Skin epidermis (tissue), 12 donors: ENCODE measurements at regions not wholly inside any gene's neighbourhood (a gene's known extent, or its start where the extent isn't known, plus 50 kb on each side); places are given as distances from the start of the nearest gene placed in this dataset.
"Not testable (repeated sequence)": the region's sequence is repeated elsewhere in the genome, so short reads cannot be mapped to it uniquely, and the experiment has no call there.

ENCODE experiments used
- H3K27ac ChIP-seq, 21 experiments: fragments of 200-600 bp; sonication (generic) in 11 of 21; one replicate each; pipeline ENCODE4 v1.5.0; 2020; ENCODE audit warnings: mild to moderate bottlenecking in 3 of 21, inconsistent platforms in 2 of 21, moderate library complexity in 2 of 21
- H3K4me3 ChIP-seq, 7 experiments: fragments of 200-600 bp; sonication (generic) in 2 of 7; one replicate each; pipeline ENCODE4 v1.5.0; 2020; ENCODE audit warnings: inconsistent platforms in 2 of 7, mild to moderate bottlenecking in 2 of 7, moderate library complexity in 1 of 7

- H3K27ac ChIP-seq = no peak overlapping the region
Measured at GRCh38 chr5:130759061-130759460, 406.0 kb downstream of the HINT1 start.

GRCh38 chr5:130747556-130747955 lies 417.5 kb downstream of the HINT1 start:
- H3K27ac ChIP-seq = no peak overlapping the region
- H3K4me3 ChIP-seq = no peak overlapping the region

More at GRCh38 chr5:130759061-130759460, 406.0 kb downstream of the HINT1 start:
- H3K4me3 ChIP-seq = no peak overlapping the region

- H3K27ac ChIP-seq, H3K4me3 ChIP-seq: not testable (repeated sequence)
Measured at GRCh38 chr5:130746641-130747040, 418.4 kb downstream of the HINT1 start.

DNA sequence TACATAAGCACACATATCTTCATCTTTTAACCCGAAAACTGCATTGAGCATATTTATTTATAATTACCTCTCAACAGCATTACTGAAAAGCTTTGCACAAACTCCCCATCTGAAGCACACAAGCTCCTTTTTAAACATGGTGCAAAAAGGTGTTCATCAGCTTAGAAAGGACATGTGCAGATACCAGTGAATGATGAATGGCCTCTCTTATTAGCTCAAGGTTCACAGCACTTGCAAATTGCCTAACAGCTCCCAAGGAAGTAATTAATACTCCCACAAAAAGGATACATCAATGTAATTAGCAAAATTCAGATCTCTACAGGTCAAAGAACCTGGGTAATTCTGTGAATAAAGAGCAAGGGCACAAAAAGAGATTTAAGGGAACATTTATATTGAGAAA lies 422.0 kb downstream of the HINT1 start:
- no peak overlapping the region for H3K27ac ChIP-seq
- no peak overlapping the region for H3K4me3 ChIP-seq

DNA sequence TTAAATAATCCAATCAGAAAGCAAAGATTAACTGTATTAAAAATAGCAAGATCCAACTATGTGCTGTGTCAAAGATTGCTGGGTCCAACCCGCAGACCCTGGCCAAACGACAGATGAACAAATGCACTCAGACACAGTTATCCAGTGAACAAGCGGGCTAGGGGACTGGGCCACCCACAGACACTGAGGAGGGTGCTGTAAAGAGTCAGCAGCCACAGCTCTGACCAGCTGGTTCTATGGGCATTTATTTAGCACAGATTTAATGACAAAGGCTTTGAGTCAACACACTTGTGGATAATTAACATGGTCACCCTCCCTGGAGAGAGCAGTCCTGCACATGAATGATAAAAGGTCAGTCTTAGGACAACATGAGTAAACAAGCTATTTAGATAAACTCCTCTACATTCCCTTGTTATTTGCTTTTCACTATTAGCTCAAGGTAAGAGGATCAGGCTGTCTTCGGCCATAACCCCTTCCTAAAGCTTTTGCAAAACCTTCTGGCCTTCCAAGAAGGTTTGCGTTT lies 424.9 kb downstream of the HINT1 start:
- no peak overlapping the region for H3K4me3 ChIP-seq
- no peak overlapping the region for H3K27ac ChIP-seq

GRCh38 chr5:130731839-130732238 lies 433.2 kb downstream of the HINT1 start:
- no peak overlapping the region for H3K4me3 ChIP-seq
- no peak overlapping the region for H3K27ac ChIP-seq

- Histone ChIP-seq H3K4me3 (no peak overlapping the region), H3K27ac (no peak overlapping the region)
Measured at GRCh38 chr5:130729541-130729940, 435.5 kb downstream of the HINT1 start.

DNA sequence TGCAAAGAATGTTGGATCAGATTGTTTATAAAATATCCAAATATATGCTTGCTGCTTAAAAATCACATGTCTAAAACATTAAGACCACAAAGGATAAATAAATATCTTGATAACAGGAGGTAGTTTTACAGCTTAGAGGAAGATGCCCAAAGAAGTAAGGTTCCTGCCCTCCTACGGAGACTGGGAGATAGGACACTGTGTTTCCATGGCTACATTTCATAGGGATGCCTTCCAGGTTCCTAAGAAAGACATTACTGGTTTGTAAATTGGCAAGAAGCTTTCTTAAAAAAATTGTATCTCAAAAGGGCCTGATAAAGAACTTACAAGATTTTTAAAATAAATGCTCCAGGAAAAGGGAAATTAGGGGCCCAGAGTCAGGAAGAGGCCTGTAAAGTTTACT lies 437.2 kb downstream of the HINT1 start:
- no peak overlapping the region for H3K27ac ChIP-seq
- H3K4me3 ChIP-seq = no peak overlapping the region

GRCh38 chr5:130724658-130725057 lies 440.4 kb downstream of the HINT1 start:
- Histone ChIP-seq H3K27ac (no peak overlapping the region), H3K4me3 (no peak overlapping the region)

DNA sequence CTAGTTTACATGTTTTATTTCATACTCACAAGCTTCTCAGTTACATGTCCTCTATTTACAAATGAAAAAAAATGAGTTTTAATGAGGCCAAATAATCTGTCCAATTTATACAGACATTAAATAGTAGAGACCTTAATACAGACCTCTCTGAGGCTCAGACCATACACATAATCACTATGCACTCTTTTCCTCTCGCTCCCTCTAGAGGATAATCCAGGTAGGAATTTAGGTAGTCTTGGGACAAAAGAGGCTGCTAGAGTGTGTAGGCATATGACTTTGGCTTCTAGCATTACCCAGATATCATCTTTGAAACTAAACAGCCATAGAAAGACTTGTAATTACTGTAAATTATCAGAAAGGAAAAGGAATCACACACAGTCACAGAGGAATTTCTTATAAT lies 444.7 kb downstream of the HINT1 start:
- Histone ChIP-seq H3K27ac (no peak overlapping the region), H3K4me3 (no peak overlapping the region)

DNA sequence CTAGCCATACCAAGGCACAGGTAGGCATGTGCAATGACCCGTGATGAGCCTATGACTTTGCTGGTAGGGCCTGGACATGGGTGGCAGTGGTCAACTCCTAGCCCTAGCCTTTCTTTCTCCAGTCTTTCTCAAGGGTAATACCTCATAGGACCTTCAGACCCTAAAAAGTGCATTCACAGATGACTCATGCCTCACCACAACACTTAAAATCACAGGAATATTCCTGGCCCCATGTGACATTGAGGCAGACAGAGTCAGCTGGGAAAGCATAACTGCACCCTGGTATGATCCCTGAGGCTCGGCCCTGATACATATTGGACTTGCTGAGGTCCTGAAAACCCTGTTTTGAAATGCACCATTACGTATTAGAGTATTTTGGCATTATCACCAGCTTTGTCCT lies 449.5 kb downstream of the HINT1 start:
- Histone ChIP-seq H3K4me3 (no peak overlapping the region), H3K27ac (no peak overlapping the region)

DNA sequence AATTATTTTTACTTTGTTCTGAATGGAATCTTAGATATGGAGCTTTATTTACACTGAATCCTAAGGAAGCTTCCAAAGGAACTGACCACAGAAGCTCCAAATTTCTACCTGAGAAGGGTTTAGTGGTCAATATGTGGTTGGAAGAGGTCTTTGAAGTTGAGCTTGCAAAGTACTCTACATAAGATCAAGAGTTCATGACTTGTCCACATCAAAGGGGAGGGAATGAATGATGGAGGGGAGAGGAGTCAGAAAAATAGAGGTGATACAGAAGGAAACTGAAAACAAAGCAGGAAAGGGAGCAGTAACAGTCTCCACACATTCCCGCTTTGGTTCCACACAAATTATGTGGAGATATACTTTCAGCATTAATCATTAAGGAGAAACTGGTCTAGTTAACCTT lies 450.9 kb downstream of the HINT1 start:
- Histone ChIP-seq H3K27ac (no peak overlapping the region), H3K4me3 (no peak overlapping the region)

- H3K4me3 ChIP-seq = no peak overlapping the region
- no peak overlapping the region for H3K27ac ChIP-seq
Measured at GRCh38 chr5:130712324-130712723, 452.7 kb downstream of the HINT1 start.

DNA sequence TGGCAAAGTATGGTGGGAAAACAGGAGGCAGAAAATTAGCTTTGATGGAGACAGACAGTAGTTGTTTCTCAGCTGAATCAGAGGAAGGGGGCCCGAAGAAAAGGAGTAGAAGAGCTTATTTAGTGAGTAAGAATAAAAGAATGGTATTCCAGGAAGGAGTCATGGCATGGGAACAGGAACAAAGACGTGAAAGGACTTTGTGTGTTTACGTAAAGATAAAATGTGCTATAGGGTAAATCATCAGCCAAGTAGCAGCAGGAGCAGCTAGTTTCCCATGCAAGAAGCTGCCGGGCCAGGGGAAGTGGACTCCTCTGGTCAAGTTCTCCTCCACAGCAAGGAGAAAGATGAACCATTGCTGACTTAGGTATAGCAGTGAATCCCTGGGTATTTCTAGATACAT lies 454.5 kb downstream of the HINT1 start:
- Histone ChIP-seq H3K27ac (no peak overlapping the region), H3K4me3 (no peak overlapping the region)

DNA sequence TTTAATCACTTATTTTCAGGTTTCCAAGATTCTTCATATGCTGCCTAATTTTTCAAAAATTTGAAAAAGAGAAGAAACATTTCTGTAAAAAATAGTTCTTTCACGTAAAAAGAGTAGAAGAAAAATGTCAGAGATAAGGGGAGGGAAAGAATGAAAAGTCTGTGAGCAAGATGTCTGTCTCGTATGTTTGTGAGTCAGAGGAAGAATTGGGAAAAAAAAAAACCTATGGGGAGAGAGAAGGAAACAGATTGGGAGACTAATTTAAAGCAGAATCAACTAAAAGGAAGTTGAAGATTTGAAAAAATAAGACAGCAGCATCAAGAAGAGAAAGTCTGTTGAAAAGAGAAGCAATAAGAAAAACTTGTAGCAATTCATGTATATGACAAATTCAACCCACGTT lies 456.3 kb downstream of the HINT1 start:
- Histone ChIP-seq H3K4me3 (no peak overlapping the region), H3K27ac (no peak overlapping the region)

DNA sequence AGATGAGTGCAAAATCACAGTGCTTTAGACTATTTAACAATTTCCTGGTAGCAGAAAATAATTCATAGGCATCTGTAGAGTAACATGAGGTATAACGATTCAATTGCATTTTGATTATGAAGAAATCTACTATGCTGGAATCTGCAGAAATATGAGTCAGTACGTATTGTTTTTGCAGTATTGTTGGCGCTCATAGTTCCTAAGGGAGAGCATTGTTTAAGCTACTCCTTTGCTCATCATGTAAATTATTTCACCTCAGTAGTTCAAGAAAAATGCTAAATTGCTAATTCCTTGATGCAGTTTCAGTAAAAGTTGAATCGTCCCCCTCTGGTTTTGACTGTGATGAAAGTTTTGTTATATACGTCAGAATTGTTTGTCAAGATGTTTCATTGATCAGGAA lies 458.4 kb downstream of the HINT1 start:
- Histone ChIP-seq H3K4me3 (no peak overlapping the region), H3K27ac (no peak overlapping the region)

DNA sequence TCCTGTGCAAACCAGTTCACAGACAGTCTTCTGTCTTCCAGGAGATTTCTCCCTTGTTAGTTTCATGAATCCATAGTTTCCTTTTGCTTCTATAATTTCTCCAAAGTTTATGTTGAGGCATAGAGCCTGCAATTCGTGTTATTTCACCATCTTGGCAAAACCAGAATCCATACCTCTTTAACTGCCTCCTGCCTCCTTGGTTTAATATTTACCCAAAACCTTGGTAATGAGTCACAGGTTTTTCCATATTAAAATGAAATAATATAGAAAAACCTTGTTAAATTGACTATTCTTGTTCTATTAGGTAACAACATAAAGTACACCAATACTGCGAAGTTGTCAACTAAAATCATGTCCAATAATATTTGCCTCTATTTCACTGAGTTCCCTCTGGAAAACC lies 459.7 kb downstream of the HINT1 start:
- Histone ChIP-seq H3K27ac (no peak overlapping the region), H3K4me3 (no peak overlapping the region)

DNA sequence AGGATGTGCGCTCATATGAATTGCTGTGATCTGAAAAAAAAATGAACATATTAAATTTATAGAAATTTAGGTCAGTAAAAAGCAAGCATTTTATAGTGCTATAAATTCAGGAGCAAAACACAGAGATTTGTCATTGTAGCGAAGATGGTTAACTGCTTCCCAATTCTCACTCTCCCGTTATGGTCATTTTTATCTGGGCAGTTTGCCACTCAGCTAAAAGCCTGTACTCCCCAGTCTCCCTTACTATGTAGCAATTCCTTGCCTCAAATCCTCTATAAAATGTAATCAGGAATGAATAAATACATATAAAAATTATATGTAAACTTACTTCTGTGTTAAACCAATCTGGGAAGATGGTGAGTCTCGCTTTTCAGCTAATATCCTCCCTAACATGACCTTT lies 471.5 kb downstream of the HINT1 start:
- Histone ChIP-seq H3K4me3 (no peak overlapping the region), H3K27ac (no peak overlapping the region)

DNA sequence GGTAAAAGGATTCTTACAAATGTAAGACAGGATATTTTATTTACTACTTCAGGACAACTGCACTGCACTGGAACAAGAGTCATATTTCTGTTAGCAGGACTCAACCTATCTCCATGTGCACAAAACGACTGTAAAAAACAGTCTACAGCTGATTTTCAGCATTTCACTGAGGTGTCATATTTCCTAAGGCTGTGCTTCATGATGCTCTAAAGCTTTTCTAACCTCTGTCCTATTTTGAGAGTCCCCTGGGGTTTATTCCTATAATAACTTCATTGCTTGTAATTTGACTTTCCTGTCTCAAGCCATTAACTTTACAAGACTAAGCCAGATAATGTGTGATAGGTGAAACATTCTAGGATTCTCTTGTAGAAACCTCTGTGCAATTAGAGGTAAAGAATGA lies 472.3 kb downstream of the HINT1 start:
- H3K4me3 ChIP-seq = no peak overlapping the region

DNA sequence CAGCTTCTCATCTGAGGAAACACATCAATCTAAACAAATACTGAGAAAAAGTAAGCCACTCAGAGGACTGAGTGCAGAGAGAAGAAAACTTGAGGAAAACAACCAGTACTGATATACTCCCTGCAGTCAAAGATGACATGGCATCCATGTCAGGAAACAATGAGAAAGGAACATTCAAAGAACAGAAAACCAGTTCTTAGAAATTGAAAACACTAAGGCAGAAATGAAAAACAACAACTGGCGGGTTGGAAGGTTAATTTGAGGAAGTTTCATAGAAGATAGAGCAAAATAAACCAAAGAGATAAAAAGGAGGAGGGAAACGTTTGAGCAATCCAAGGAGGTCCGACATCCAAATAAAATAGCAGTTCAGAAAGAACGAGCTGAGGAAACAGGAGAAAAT lies 475.2 kb downstream of the HINT1 start:
- Histone ChIP-seq H3K27ac (no peak overlapping the region), H3K4me3 (no peak overlapping the region)

More for the DNA sequence above, 472.3 kb downstream of the HINT1 start:
- H3K27ac ChIP-seq = no peak overlapping the region

DNA sequence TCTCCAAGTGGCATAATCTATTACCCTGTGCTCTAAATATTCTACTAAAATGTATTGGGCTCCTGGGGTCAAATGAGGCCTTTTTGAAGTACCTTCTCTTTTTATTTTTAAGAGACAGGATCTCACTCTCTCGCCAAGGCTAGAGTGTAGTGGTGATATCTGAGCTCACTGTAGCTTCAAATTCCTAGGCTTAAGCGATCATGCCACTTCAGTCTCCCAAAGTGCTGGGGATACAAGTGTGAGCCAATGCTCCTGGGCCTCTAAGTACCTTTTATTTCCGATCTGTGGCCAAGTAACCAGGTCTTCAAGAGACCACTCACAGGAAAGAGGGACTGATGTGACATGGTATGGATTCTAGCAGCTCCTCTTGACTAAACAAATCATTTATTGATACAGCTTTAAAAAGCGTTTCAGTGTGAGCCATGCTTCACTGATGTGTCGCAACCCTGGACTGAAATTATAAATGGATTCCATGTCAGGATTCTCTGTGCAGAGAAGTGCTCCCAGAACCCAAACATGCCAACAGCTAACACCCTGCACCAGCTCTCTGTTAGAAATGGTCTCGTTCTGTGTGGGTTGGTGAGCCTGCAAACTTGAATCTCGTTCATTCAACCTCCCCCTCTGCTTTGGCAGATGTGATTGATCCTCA lies 477.8 kb downstream of the HINT1 start:
- Histone ChIP-seq H3K27ac (no peak overlapping the region), H3K4me3 (no peak overlapping the region)

DNA sequence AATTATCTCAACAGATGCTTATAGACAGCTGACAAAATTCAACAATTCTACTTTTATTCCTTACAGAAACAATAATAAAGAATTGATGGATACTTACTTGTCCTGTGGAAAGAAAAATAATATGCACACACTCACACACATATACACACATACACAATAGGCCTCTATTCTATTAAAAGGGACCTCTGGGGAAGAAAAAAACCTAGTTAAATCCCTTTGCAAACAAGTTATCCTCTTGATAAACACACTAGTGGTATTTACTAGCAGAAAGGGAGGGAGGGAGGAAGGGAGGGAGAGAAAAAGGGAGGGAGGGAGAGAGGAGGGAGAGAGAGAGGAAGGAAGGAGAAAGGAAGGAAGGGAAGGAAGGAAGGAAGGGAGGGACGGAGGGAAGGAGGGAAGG lies 486.4 kb downstream of the HINT1 start:
- Histone ChIP-seq H3K4me3 (no peak overlapping the region), H3K27ac (no peak overlapping the region)
